OCI-LY7 (cell line): ENCODE measurements at regions not wholly inside any gene's neighbourhood (a gene's known extent, or its start where the extent isn't known, plus 50 kb on each side); places are given as distances from the start of the nearest gene placed in this dataset.

Source experiments
- EZH2phosphoT487 ChIP-seq: fragments of 200-600 bp; sonication (generic); IDR thresholded peaks from 2 replicates; pipeline ENCODE4 v1.6.1; 2018; ENCODE audit warnings: low read depth, borderline replicate concordance, mild to moderate bottlenecking, mixed run types, antibody characterized with exemption, low read length, moderate library complexity, mixed read lengths
- TF ChIP-seq, protein P1 (sequence below): fragments of 200-600 bp; sonication (generic); conservative IDR thresholded peaks from 2 replicates; pipeline ENCODE4 v1.5.1; 2014; ENCODE audit warnings: mild to moderate bottlenecking, antibody characterized with exemption, low read length, moderate library complexity, mixed read lengths

DNA sequence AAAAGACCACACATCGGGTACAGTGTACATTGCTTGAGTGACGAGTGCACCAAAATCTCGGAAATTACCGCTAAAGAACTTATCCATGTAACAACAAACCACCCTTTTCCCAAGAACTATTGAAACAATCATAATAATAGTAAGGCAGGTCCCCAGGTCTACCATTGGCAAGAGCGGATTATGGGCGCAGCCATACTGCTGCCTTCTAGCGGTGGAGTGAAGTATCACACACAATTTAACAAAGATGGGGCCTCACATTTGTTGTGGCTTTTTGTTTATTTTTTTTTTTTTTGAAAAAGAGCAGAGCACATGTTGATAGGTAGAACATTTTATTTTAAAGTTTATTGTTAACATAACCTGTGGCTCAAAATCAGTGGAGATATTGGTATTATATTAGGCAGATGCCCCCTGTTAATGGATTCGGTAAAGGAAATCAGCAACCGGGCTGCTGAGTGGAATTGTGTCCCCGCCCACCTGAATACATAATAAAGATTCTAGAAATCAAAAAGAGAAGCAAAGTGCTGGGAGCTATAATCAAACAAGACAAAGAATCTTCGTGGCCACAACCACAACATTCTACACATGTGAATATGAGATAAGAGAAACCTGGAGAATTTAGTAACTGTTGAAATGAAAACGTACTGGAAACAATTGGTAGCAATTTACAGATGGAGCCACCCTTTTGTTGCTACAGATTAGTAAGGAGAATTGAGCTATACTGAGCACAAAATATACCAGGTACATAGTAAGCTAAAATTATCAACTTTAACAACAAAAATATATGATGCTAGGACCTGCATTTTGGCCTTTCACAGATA lies 94.2 kb upstream of the EXOC2 start:
- TF ChIP-seq, protein P1, sequence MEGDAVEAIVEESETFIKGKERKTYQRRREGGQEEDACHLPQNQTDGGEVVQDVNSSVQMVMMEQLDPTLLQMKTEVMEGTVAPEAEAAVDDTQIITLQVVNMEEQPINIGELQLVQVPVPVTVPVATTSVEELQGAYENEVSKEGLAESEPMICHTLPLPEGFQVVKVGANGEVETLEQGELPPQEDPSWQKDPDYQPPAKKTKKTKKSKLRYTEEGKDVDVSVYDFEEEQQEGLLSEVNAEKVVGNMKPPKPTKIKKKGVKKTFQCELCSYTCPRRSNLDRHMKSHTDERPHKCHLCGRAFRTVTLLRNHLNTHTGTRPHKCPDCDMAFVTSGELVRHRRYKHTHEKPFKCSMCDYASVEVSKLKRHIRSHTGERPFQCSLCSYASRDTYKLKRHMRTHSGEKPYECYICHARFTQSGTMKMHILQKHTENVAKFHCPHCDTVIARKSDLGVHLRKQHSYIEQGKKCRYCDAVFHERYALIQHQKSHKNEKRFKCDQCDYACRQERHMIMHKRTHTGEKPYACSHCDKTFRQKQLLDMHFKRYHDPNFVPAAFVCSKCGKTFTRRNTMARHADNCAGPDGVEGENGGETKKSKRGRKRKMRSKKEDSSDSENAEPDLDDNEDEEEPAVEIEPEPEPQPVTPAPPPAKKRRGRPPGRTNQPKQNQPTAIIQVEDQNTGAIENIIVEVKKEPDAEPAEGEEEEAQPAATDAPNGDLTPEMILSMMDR = peak; percentile 83
- TF ChIP-seq EZH2phosphoT487 = no peak
